ENCODE measurements at regions not wholly inside any gene's neighbourhood (a gene's known extent, or its start where the extent isn't known, plus 50 kb on each side); places are given as distances from the start of the nearest gene placed in this dataset.

GRCh38 chr13:65540175-65540574, 1690.0 kb downstream of the PCDH9 start:
- Histone ChIP-seq H3K4me3 (ENCODE audit: low read depth in 1 of 3, low read length in 3 of 3) (no peak overlapping the region), H3K9me3 (ENCODE audit: control insufficient read depth in 2 of 2, insufficient read depth in 1 of 2, low read depth in 1 of 2, low read length in 1 of 2) (no peaks in the 10 kb centered on the region), H3K27me3 (ENCODE audit: control insufficient read depth in 3 of 3, insufficient read depth in 3 of 3, low read length in 3 of 3) (no peaks in the 10 kb centered on the region), H3K27ac (ENCODE audit: low read depth in 1 of 3, low read length in 2 of 3) (no peak overlapping the region), H3K4me1 (ENCODE audit: control insufficient read depth in 3 of 3, insufficient read depth in 2 of 3, low read depth in 1 of 3, low read length in 2 of 3) (no peaks in the 10 kb centered on the region), H3K36me3 (ENCODE audit: control insufficient read depth in 3 of 3, insufficient read depth in 2 of 3, low read depth in 1 of 3, low read length in 3 of 3) (no peaks in the 10 kb centered on the region)
- 86 to 92% (median 88%) methylated on average over 3 of the region's 3 CpGs for WGBS, 3 donors
- DNase-seq (no peak), FAIRE-seq (no peak)

GRCh38 chr13:65535370-65535769, 1694.8 kb downstream of the PCDH9 start:
- Histone ChIP-seq H3K9me3 (ENCODE audit: control insufficient read depth in 2 of 2, insufficient read depth in 1 of 2, low read depth in 1 of 2, low read length in 1 of 2) (no peaks in the 10 kb centered on the region), H3K4me1 (ENCODE audit: control insufficient read depth in 3 of 3, insufficient read depth in 2 of 3, low read depth in 1 of 3, low read length in 2 of 3) (no peaks in the 10 kb centered on the region), H3K27me3 (ENCODE audit: control insufficient read depth in 3 of 3, insufficient read depth in 3 of 3, low read length in 3 of 3) (no peaks in the 10 kb centered on the region), H3K4me3 (ENCODE audit: low read depth in 1 of 3, low read length in 3 of 3) (no peak overlapping the region), H3K27ac (ENCODE audit: low read depth in 1 of 3, low read length in 2 of 3) (no peak overlapping the region), H3K36me3 (ENCODE audit: control insufficient read depth in 3 of 3, insufficient read depth in 2 of 3, low read depth in 1 of 3, low read length in 3 of 3) (no peaks in the 10 kb centered on the region)
- FAIRE-seq (no peak), DNase-seq (no peak)
- WGBS, 3 donors: 61 to 87% (median 63%) methylated on average over 1 of the region's 1 CpG

- H3K36me3 ChIP-seq (ENCODE audit: control insufficient read depth in 3 of 3, insufficient read depth in 2 of 3, low read depth in 1 of 3, low read length in 3 of 3): no peaks in the 10 kb centered on the region
- WGBS, 3 donors: 31 to 46% (median 43%) methylated on average over 4 of the region's 4 CpGs
- no peak overlapping the region for H3K27ac ChIP-seq (ENCODE audit: low read depth in 1 of 3, low read length in 2 of 3)
- DNase-seq (no peak), FAIRE-seq (no peak)
- H3K9me3 ChIP-seq (ENCODE audit: control insufficient read depth in 2 of 2, insufficient read depth in 1 of 2, low read depth in 1 of 2, low read length in 1 of 2): no peaks in the 10 kb centered on the region
- no peak overlapping the region for H3K4me3 ChIP-seq (ENCODE audit: low read depth in 1 of 3, low read length in 3 of 3)
- no peaks in the 10 kb centered on the region for H3K27me3 ChIP-seq (ENCODE audit: control insufficient read depth in 3 of 3, insufficient read depth in 3 of 3, low read length in 3 of 3)
- H3K4me1 ChIP-seq (ENCODE audit: control insufficient read depth in 3 of 3, insufficient read depth in 2 of 3, low read depth in 1 of 3, low read length in 2 of 3): no peaks in the 10 kb centered on the region
These were observed 1697.9 kb downstream of the PCDH9 start for GRCh38 chr13:65532231-65532630.

GRCh38 chr13:65530688-65531087, 1699.4 kb downstream of the PCDH9 start:
- no peak overlapping the region for H3K4me3 ChIP-seq (ENCODE audit: low read depth in 1 of 3, low read length in 3 of 3)
- H3K36me3 ChIP-seq (ENCODE audit: control insufficient read depth in 3 of 3, insufficient read depth in 2 of 3, low read depth in 1 of 3, low read length in 3 of 3): no peaks in the 10 kb centered on the region
- no peak overlapping the region for H3K27ac ChIP-seq (ENCODE audit: low read depth in 1 of 3, low read length in 2 of 3)
- 46 to 56% (median 47%) methylated on average over 2 of the region's 2 CpGs for WGBS, 3 donors
- no peaks in the 10 kb centered on the region for H3K27me3 ChIP-seq (ENCODE audit: control insufficient read depth in 3 of 3, insufficient read depth in 3 of 3, low read length in 3 of 3)
- H3K4me1 ChIP-seq (ENCODE audit: control insufficient read depth in 3 of 3, insufficient read depth in 2 of 3, low read depth in 1 of 3, low read length in 2 of 3): no peaks in the 10 kb centered on the region
- no peak for DNase-seq
- H3K9me3 ChIP-seq (ENCODE audit: control insufficient read depth in 2 of 2, insufficient read depth in 1 of 2, low read depth in 1 of 2, low read length in 1 of 2): no peaks in the 10 kb centered on the region
- FAIRE-seq: no peak

GRCh38 chr13:65529541-65529940, 1700.6 kb downstream of the PCDH9 start:
- no peak for DNase-seq
- H3K27ac ChIP-seq (ENCODE audit: low read depth in 1 of 3, low read length in 2 of 3): no peak overlapping the region
- H3K4me1 ChIP-seq (ENCODE audit: control insufficient read depth in 3 of 3, insufficient read depth in 2 of 3, low read depth in 1 of 3, low read length in 2 of 3): no peaks in the 10 kb centered on the region
- 28 to 39% (median 36%) methylated on average over 4 of the region's 4 CpGs for WGBS, 3 donors
- no peak for FAIRE-seq
- no peaks in the 10 kb centered on the region for H3K9me3 ChIP-seq (ENCODE audit: control insufficient read depth in 2 of 2, insufficient read depth in 1 of 2, low read depth in 1 of 2, low read length in 1 of 2)
- no peaks in the 10 kb centered on the region for H3K36me3 ChIP-seq (ENCODE audit: control insufficient read depth in 3 of 3, insufficient read depth in 2 of 3, low read depth in 1 of 3, low read length in 3 of 3)
- H3K27me3 ChIP-seq (ENCODE audit: control insufficient read depth in 3 of 3, insufficient read depth in 3 of 3, low read length in 3 of 3): no peaks in the 10 kb centered on the region
- no peak overlapping the region for H3K4me3 ChIP-seq (ENCODE audit: low read depth in 1 of 3, low read length in 3 of 3)

GRCh38 chr13:65508745-65509144, 1721.4 kb downstream of the PCDH9 start:
- Histone ChIP-seq H3K27me3 (ENCODE audit: control insufficient read depth in 3 of 3, insufficient read depth in 3 of 3, low read length in 3 of 3) (no peaks in the 10 kb centered on the region), H3K4me1 (ENCODE audit: control insufficient read depth in 3 of 3, insufficient read depth in 2 of 3, low read depth in 1 of 3, low read length in 2 of 3) (no peaks in the 10 kb centered on the region), H3K27ac (ENCODE audit: low read depth in 1 of 3, low read length in 2 of 3) (no peak overlapping the region), H3K9me3 (ENCODE audit: control insufficient read depth in 2 of 2, insufficient read depth in 1 of 2, low read depth in 1 of 2, low read length in 1 of 2) (peaks cover 0 to 2% of the 10 kb centered on the region in 2 donors), H3K4me3 (ENCODE audit: low read depth in 1 of 3, low read length in 3 of 3) (no peak overlapping the region), H3K36me3 (ENCODE audit: control insufficient read depth in 3 of 3, insufficient read depth in 2 of 3, low read depth in 1 of 3, low read length in 3 of 3) (no peaks in the 10 kb centered on the region)
- FAIRE-seq (no peak), DNase-seq (no peak)

- H3K36me3 ChIP-seq (ENCODE audit: control insufficient read depth in 3 of 3, insufficient read depth in 2 of 3, low read depth in 1 of 3, low read length in 3 of 3): no peaks in the 10 kb centered on the region
- DNase-seq: no peak
- no peaks in the 10 kb centered on the region for H3K4me1 ChIP-seq (ENCODE audit: control insufficient read depth in 3 of 3, insufficient read depth in 2 of 3, low read depth in 1 of 3, low read length in 2 of 3)
- no peak overlapping the region for H3K27ac ChIP-seq (ENCODE audit: low read depth in 1 of 3, low read length in 2 of 3)
- no peak for FAIRE-seq
- H3K4me3 ChIP-seq (ENCODE audit: low read depth in 1 of 3, low read length in 3 of 3): no peak overlapping the region
- H3K9me3 ChIP-seq (ENCODE audit: control insufficient read depth in 2 of 2, insufficient read depth in 1 of 2, low read depth in 1 of 2, low read length in 1 of 2): peaks cover 0 to 2% of the 10 kb centered on the region in 2 donors
- no peaks in the 10 kb centered on the region for H3K27me3 ChIP-seq (ENCODE audit: control insufficient read depth in 3 of 3, insufficient read depth in 3 of 3, low read length in 3 of 3)
These were observed 1721.8 kb downstream of the PCDH9 start for GRCh38 chr13:65508338-65508737.

GRCh38 chr13:65505941-65506340, 1724.2 kb downstream of the PCDH9 start:
- H3K9me3 ChIP-seq (ENCODE audit: control insufficient read depth in 2 of 2, insufficient read depth in 1 of 2, low read depth in 1 of 2, low read length in 1 of 2): peaks cover 0 to 2% of the 10 kb centered on the region in 2 donors
- no peaks in the 10 kb centered on the region for H3K36me3 ChIP-seq (ENCODE audit: control insufficient read depth in 3 of 3, insufficient read depth in 2 of 3, low read depth in 1 of 3, low read length in 3 of 3)
- no peak overlapping the region for H3K4me3 ChIP-seq (ENCODE audit: low read depth in 1 of 3, low read length in 3 of 3)
- H3K4me1 ChIP-seq (ENCODE audit: control insufficient read depth in 3 of 3, insufficient read depth in 2 of 3, low read depth in 1 of 3, low read length in 2 of 3): no peaks in the 10 kb centered on the region
- H3K27ac ChIP-seq (ENCODE audit: low read depth in 1 of 3, low read length in 2 of 3): no peak overlapping the region
- H3K27me3 ChIP-seq (ENCODE audit: control insufficient read depth in 3 of 3, insufficient read depth in 3 of 3, low read length in 3 of 3): no peaks in the 10 kb centered on the region
- FAIRE-seq (no peak), DNase-seq (no peak)
- 55 to 73% (median 68%) methylated on average over 1 of the region's 1 CpG for WGBS, 3 donors

GRCh38 chr13:65504213-65504612, 1725.9 kb downstream of the PCDH9 start:
- Histone ChIP-seq H3K9me3 (ENCODE audit: control insufficient read depth in 2 of 2, insufficient read depth in 1 of 2, low read depth in 1 of 2, low read length in 1 of 2) (peaks cover 0 to 2% of the 10 kb centered on the region in 2 donors), H3K27ac (ENCODE audit: low read depth in 1 of 3, low read length in 2 of 3) (no peak overlapping the region), H3K4me1 (ENCODE audit: control insufficient read depth in 3 of 3, insufficient read depth in 2 of 3, low read depth in 1 of 3, low read length in 2 of 3) (no peaks in the 10 kb centered on the region), H3K4me3 (ENCODE audit: low read depth in 1 of 3, low read length in 3 of 3) (no peak overlapping the region), H3K27me3 (ENCODE audit: control insufficient read depth in 3 of 3, insufficient read depth in 3 of 3, low read length in 3 of 3) (no peaks in the 10 kb centered on the region), H3K36me3 (ENCODE audit: control insufficient read depth in 3 of 3, insufficient read depth in 2 of 3, low read depth in 1 of 3, low read length in 3 of 3) (no peaks in the 10 kb centered on the region)
- no peak for DNase-seq
- 71 to 81% (median 77%) methylated on average over 1 of the region's 1 CpG for WGBS, 3 donors
- no peak for FAIRE-seq
